ENCODE measurements at regions not wholly inside any gene's neighbourhood (a gene's known extent, or its start where the extent isn't known, plus 50 kb on each side); places are given as distances from the start of the nearest gene placed in this dataset.

DNA sequence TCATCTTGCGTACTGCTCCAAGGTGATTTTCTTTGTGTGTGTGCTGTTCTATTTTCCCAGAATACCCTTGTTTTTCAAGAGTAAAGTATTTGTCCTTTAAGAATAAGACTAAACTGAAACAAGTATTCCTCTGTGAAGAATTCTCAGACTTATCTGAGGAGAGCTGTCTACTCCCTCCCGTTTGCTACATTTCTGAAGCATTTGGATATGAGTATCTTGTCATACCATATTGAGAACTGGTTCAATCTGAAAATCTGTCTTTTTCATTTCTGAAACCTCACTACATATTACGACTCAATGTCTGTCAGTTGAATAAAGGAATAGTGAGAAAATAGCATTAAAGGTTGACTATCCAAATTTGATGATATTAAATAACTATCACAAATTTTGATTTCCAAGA, 159.4 kb downstream of the PMAIP1 start:
- TF ChIP-seq CTCF (conservative IDR thresholded peaks at IDR 0.05; ENCODE audit: low read length) (no peak), EZH2phosphoT487 (IDR thresholded peaks at IDR 0.05; ENCODE audit: borderline replicate concordance) (no peak)

All from Loucy (cell line).